Ishikawa (cell line): ENCODE measurements at regions not wholly inside any gene's neighbourhood (a gene's known extent, or its start where the extent isn't known, plus 50 kb on each side); places are given as distances from the start of the nearest gene placed in this dataset.

Experiments
- CEBPB ChIP-seq: IDR thresholded peaks from 2 replicates; pipeline ENCODE4 v1.6.1; 2012
- CREB1 ChIP-seq: IDR thresholded peaks from 2 replicates; pipeline ENCODE4 v1.6.1; 2012; ENCODE audit warnings: low read depth
- EGR1 ChIP-seq: IDR thresholded peaks from 2 replicates; pipeline ENCODE4 v1.6.1; 2012
- EP300 ChIP-seq: IDR thresholded peaks from 2 replicates; pipeline ENCODE4 v1.6.1; 2012; ENCODE audit warnings: borderline replicate concordance
- FOXM1 ChIP-seq: IDR thresholded peaks from 2 replicates; pipeline ENCODE4 v1.6.1; 2012; ENCODE audit warnings: low read depth, borderline replicate concordance
- MAX ChIP-seq: IDR thresholded peaks from 2 replicates; pipeline ENCODE4 v1.6.1; 2012
- NFIC ChIP-seq: IDR thresholded peaks from 2 replicates; pipeline ENCODE4 v1.6.1; 2012
- RAD21 ChIP-seq: IDR thresholded peaks from 2 replicates; pipeline ENCODE4 v1.6.1; 2012; ENCODE audit warnings: low read depth
- TAF1 ChIP-seq: IDR thresholded peaks from 2 replicates; pipeline ENCODE4 v1.6.1; 2012; ENCODE audit warnings: low read depth, mild to moderate bottlenecking
- TCF12 ChIP-seq: IDR thresholded peaks from 2 replicates; pipeline ENCODE4 v1.6.1; 2012; ENCODE audit warnings: low read depth
- TEAD4 ChIP-seq: IDR thresholded peaks from 2 replicates; pipeline ENCODE4 v1.6.1; 2012
- USF1 ChIP-seq: IDR thresholded peaks from 2 replicates; pipeline ENCODE4 v1.6.1; 2012
- YY1 ChIP-seq: IDR thresholded peaks from 2 replicates; pipeline ENCODE4 v1.6.1; 2012; ENCODE audit warnings: low read depth
- ZBTB7A ChIP-seq: IDR thresholded peaks from 2 replicates; pipeline ENCODE4 v1.6.1; 2012; ENCODE audit warnings: low read depth
- TF ChIP-seq, protein P1 (sequence below): IDR thresholded peaks from 2 replicates; pipeline ENCODE4 v1.6.1; 2012; ENCODE audit warnings: low read depth, mild to moderate bottlenecking

GRCh38 chr13:107845911-107846310, 369.4 kb downstream of the LIG4 start:
- no peak for TF ChIP-seq ZBTB7A
- TF ChIP-seq FOXM1 = no peak
- no peak for TF ChIP-seq CEBPB
- no peak for TF ChIP-seq RAD21
- no peak for TF ChIP-seq EGR1
- TF ChIP-seq TAF1 = no peak

DNA sequence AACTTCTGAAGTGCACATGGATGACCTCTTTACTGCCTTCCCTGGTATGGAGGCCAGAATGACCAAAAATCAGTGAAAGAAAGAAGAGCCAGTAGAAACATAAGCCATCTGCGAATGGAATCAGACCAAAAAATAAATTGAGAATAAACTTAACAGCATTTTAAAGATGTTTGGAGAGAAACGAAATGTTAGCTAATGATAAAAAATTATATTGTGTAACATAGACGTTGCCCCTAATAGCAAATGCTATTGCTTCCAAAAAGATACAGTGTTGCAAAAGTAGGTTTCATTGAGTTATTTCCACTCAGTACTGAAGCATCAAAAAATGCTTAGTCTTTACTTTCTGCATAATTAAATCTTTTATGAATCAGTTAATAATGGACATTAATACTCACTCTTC, 371.7 kb downstream of the LIG4 start:
- TF ChIP-seq FOXM1 (no peak), EGR1 (no peak), NFIC (no peak), USF1 (no peak), TEAD4 (no peak)
- TF ChIP-seq, protein P1, sequence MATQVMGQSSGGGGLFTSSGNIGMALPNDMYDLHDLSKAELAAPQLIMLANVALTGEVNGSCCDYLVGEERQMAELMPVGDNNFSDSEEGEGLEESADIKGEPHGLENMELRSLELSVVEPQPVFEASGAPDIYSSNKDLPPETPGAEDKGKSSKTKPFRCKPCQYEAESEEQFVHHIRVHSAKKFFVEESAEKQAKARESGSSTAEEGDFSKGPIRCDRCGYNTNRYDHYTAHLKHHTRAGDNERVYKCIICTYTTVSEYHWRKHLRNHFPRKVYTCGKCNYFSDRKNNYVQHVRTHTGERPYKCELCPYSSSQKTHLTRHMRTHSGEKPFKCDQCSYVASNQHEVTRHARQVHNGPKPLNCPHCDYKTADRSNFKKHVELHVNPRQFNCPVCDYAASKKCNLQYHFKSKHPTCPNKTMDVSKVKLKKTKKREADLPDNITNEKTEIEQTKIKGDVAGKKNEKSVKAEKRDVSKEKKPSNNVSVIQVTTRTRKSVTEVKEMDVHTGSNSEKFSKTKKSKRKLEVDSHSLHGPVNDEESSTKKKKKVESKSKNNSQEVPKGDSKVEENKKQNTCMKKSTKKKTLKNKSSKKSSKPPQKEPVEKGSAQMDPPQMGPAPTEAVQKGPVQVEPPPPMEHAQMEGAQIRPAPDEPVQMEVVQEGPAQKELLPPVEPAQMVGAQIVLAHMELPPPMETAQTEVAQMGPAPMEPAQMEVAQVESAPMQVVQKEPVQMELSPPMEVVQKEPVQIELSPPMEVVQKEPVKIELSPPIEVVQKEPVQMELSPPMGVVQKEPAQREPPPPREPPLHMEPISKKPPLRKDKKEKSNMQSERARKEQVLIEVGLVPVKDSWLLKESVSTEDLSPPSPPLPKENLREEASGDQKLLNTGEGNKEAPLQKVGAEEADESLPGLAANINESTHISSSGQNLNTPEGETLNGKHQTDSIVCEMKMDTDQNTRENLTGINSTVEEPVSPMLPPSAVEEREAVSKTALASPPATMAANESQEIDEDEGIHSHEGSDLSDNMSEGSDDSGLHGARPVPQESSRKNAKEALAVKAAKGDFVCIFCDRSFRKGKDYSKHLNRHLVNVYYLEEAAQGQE = no peak

DNA sequence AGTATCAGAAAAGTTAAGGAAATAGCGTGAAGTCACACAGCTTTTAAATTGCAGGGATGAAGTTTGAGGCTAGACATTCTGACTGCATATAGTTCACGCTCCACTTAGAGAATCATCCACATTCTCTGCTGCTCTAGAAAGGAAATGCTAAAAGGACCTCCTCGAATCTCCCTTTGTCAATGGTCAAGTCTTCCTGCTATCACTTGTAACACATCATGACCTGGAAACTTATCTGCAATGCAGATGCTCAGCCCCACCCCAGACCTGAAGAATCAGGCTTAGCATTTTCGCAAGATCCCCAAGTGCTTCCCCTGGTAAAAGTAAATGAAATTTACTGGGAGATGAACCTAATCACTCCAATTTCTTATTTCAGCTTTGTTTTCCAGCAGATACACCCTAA, 372.1 kb downstream of the LIG4 start:
- TF ChIP-seq FOXM1 = no peak
- no peak for TF ChIP-seq TCF12

DNA sequence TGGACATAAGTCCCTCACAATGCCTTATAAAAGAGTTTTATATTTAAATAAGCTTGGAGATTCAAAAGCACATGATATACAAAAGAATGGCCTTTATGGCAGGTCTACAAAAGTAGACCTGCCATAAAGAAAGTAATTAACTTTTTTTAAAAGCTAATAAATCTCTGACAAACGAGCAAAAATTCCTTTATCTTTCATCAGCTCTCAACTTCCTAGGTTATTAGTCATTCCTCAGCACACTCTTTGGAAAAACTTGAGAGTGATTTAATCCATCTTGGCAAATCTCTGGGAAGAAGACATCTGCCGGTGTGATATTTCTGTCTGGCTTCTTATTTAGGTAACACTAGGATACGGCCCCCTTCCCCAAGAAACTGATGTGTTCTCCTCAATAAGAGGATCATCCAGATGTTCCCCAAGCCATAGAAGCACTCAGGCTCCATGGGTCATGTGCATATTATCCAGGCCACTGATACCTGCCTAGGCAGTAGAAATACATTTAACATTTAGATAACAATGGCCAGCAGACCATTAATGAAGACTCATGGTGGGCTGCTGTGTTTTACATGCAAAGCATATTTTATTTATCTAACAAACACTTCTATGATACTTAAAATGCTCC, 372.7 kb downstream of the LIG4 start:
- TF ChIP-seq ZBTB7A (no peak), CREB1 (no peak), RAD21 (no peak), YY1 (no peak), MAX (no peak), NFIC (no peak), TAF1 (no peak), TCF12 (no peak), EP300 (no peak), TEAD4 (no peak), USF1 (no peak), CEBPB (no peak)

DNA sequence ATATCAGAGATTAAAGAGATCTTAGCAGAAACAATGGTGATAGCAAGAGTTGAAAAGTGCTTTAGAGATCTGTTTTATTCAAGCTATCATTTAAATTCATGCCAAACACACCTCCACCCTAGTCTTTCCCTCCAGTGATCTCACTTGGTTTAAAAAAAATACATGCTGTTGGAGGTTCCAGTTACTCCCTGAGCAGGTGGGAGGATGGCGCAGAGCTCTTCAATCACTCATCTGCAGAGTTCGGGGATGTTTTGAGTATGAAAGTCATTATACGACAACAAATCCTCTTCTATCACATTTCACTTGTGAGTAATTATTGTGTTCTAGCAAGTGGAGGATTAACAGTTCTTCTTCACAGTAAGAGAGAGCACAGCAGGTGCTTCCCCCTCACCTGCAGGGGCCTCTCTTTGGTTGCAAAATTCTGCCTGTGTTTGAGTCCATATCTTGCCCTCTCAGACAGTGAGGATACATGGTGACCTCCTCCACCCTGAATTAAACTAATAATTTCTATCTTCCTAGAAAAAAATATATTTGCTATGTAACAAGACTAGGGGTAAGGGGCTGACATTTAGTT, 376.7 kb downstream of the LIG4 start:
- TF ChIP-seq USF1 = no peak

GRCh38 chr13:107836685-107837084, 378.7 kb downstream of the LIG4 start:
- TF ChIP-seq CREB1 (no peak), FOXM1 (no peak), ZBTB7A (no peak), RAD21 (no peak), TAF1 (no peak), USF1 (no peak), YY1 (no peak), EGR1 (no peak), NFIC (no peak), EP300 (no peak), CEBPB (no peak), TEAD4 (no peak), MAX (no peak), TCF12 (no peak)

- TF ChIP-seq TEAD4 (no peak), NFIC (no peak), EGR1 (no peak)
Measured at GRCh38 chr13:107835339-107836018, 379.9 kb downstream of the LIG4 start.
